ENCODE measurements at regions not wholly inside any gene's neighbourhood (a gene's known extent, or its start where the extent isn't known, plus 50 kb on each side); places are given as distances from the start of the nearest gene placed in this dataset.

DNA sequence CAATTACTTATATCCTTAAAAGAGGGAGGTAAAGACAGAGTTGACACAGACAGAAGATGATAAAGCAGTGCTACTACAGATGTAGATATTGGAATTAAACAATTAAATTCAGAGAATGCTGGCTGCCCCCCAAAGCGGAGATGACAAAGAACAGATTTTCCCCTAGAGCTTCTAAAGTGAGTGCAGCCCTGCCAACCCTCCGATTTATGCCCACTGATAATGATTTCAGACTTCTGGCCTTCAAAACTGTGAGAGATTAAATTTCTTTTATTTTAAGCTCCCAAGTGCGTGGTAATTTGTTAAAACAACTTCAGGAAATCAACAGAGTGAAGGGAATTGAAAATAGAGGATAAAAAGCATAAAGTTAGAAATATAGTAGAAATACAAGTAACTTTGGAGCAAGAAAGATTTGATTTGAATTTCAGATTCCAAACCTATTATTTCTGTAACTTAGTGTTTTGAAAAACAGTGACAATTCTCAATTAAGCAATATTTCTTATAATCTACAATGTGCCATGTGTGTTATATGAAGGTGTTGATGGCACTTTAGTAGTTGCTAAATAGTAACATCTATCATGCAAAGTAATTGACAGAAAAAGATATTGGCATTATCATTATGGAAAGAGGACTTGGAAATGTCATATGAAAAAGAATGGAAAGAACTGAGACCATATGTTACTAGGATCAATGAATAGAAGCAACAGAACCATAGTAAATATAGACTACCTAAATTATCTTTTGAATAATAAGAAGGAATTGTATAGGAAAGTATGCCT is 946.4 kb upstream of the PTPRD start:
- TF ChIP-seq CTCF (IDR thresholded peaks at IDR 0.05) (no peak), POLR2AphosphoS5 (IDR thresholded peaks at IDR 0.05) (no peak)

All from gastroesophageal sphincter (tissue), 3 donors.